Right cardiac atrium (tissue), 5 donors: ENCODE measurements at regions not wholly inside any gene's neighbourhood (a gene's known extent, or its start where the extent isn't known, plus 50 kb on each side); places are given as distances from the start of the nearest gene placed in this dataset.
"Not testable (repeated sequence)": the region's sequence is repeated elsewhere in the genome, so short reads cannot be mapped to it uniquely, and the experiment has no call there.

Source experiments
- ATAC-seq, 2 donors: fragments of 200-7000 bp; cut with Tn5 transposase; one replicate each; pipeline versions ENCODE4 v1.8.0 to v1.9.1; 2020; ENCODE audit warnings: moderate library complexity in 2 of 2, mild to moderate bottlenecking in 1 of 2
- DNase-seq, 3 donors: peaks; one replicate each; pipeline ENCODE4 v3.0.0-alpha.2; 2020
- H3K27ac ChIP-seq: one replicate; pipeline ENCODE4 v1.5.1; 2013; ENCODE audit warnings: mild to moderate bottlenecking, low read length, control low read depth, moderate library complexity
- H3K27me3 ChIP-seq: one replicate; pipeline ENCODE4 v1.6.1; 2013; ENCODE audit not compliant: control insufficient read depth, insufficient read depth
- H3K4me1 ChIP-seq: one replicate; pipeline ENCODE4 v1.6.1; 2013; ENCODE audit warnings: low read length; ENCODE audit not compliant: control insufficient read depth, insufficient read depth
- H3K4me3 ChIP-seq: one replicate; pipeline ENCODE4 v1.5.1; 2013; ENCODE audit warnings: low read length, control low read depth
- H3K9me3 ChIP-seq: one replicate; pipeline ENCODE4 v1.6.1; 2013; ENCODE audit warnings: low read length; ENCODE audit not compliant: control insufficient read depth
- WGBS: extraction: QIAGEN DNeasy Blood & Tissue Kit; methylation state at CpG from one replicate; pipeline ENCODE4 v1.1.7; 2013; 5-methylcytosine and 5-hydroxymethylcytosine counted together
- intact Hi-C, 4 donors: fragments of 100-400 bp; cut with DNase I; formaldehyde crosslinking; loops; one replicate each; pipeline versions ENCODE4 v1.11.0 to v1.14.0; 2022 to 2023
- donor health status: healthy with polysubstance abuse.
- donor health status: DM: no; HTN: yes; CAD: no.
- donor health status: DM: no; HTN: no; CAD: no.
- donor health status: DM: no; HTN: yes; CAD: no; lungs with severe emphysema.
- donor health status: DM: yes; HTN: yes; CAD: no.

- ATAC-seq: no peak
These were observed 339.7 kb upstream of the COL8A1 start for GRCh38 chr3:99298661-99299060.

GRCh38 chr3:99295836-99296235 lies 342.6 kb upstream of the COL8A1 start:
- H3K4me3 ChIP-seq: no peak overlapping the region
- 88% methylated on average over 1 of the region's 1 CpG for WGBS
- no peaks in the 10 kb centered on the region for H3K4me1 ChIP-seq
- no peaks in the 10 kb centered on the region for H3K9me3 ChIP-seq
- H3K27ac ChIP-seq: no peak overlapping the region
- ATAC-seq: no peak
- no peaks in the 10 kb centered on the region for H3K27me3 ChIP-seq
- no peak for DNase-seq
- intact Hi-C loops: no loop called here

More at GRCh38 chr3:99298661-99299060, 339.7 kb upstream of the COL8A1 start:
- Histone ChIP-seq H3K4me3 (no peak overlapping the region), H3K9me3 (no peaks in the 10 kb centered on the region), H3K27ac (no peak overlapping the region), H3K4me1 (no peaks in the 10 kb centered on the region), H3K27me3 (no peaks in the 10 kb centered on the region)
- intact Hi-C loops: no loop called here
- no peak for DNase-seq
- 92% methylated on average over 1 of the region's 1 CpG for WGBS

- H3K27ac ChIP-seq, intact Hi-C loops, H3K4me3 ChIP-seq, H3K9me3 ChIP-seq, H3K4me1 ChIP-seq, ATAC-seq, H3K27me3 ChIP-seq: not testable (repeated sequence)
- WGBS: 16% methylated on average over 8 of the region's 8 CpGs
- DNase-seq: peak in 1 of 3 donors; percentile 40
These were observed 344.3 kb upstream of the COL8A1 start for GRCh38 chr3:99294092-99294491.

- intact Hi-C loops: no loop called here
- WGBS: 60% methylated on average over 2 of the region's 2 CpGs
- no peak for ATAC-seq
These were observed 350.5 kb upstream of the COL8A1 start for GRCh38 chr3:99287876-99288275.

GRCh38 chr3:99286266-99286845 lies 352.0 kb upstream of the COL8A1 start:
- DNase-seq (no peak), ATAC-seq (no peak)
- Histone ChIP-seq H3K9me3 (no peaks in the 10 kb centered on the region), H3K4me1 (no peaks in the 10 kb centered on the region), H3K27ac (no peak overlapping the region), H3K4me3 (no peak overlapping the region), H3K27me3 (no peaks in the 10 kb centered on the region)
- intact Hi-C loops: no loop called here

More at GRCh38 chr3:99287876-99288275, 350.5 kb upstream of the COL8A1 start:
- H3K27ac ChIP-seq: no peak overlapping the region
- H3K27me3 ChIP-seq: no peaks in the 10 kb centered on the region
- H3K4me3 ChIP-seq: no peak overlapping the region
- no peaks in the 10 kb centered on the region for H3K9me3 ChIP-seq
- no peak for DNase-seq
- no peaks in the 10 kb centered on the region for H3K4me1 ChIP-seq

- H3K27ac ChIP-seq: peak overlapping the region; percentile 70
- intact Hi-C loops: no loop called here
- H3K4me1 ChIP-seq: no peaks in the 10 kb centered on the region
- H3K27me3 ChIP-seq: no peaks in the 10 kb centered on the region
- DNase-seq (peak; percentile 41 to 81 (median 55)), ATAC-seq (peak; percentile 85 to 98)
- H3K4me3 ChIP-seq: no peak overlapping the region
- WGBS: 61% methylated on average over 9 of the region's 9 CpGs
- no peaks in the 10 kb centered on the region for H3K9me3 ChIP-seq
These were observed 368.3 kb upstream of the DCBLD2 start for GRCh38 chr3:99269606-99270351.

GRCh38 chr3:99256788-99257187 lies 355.3 kb upstream of the DCBLD2 start:
- DNase-seq (no peak), ATAC-seq (no peak)
- H3K4me1 ChIP-seq: no peaks in the 10 kb centered on the region
- intact Hi-C loops: no loop called here
- no peak overlapping the region for H3K4me3 ChIP-seq
- WGBS: 91% methylated on average over 3 of the region's 3 CpGs
- H3K27me3 ChIP-seq: no peaks in the 10 kb centered on the region
- no peak overlapping the region for H3K27ac ChIP-seq
- no peaks in the 10 kb centered on the region for H3K9me3 ChIP-seq

- no peak overlapping the region for H3K4me3 ChIP-seq
- H3K27ac ChIP-seq: no peak overlapping the region
- intact Hi-C loops: no loop called here
- H3K9me3 ChIP-seq: no peaks in the 10 kb centered on the region
- ATAC-seq (no peak), DNase-seq (no peak)
- H3K27me3 ChIP-seq: no peaks in the 10 kb centered on the region
- H3K4me1 ChIP-seq: peaks cover 1% of the 10 kb centered on the region
- WGBS: 55% methylated on average over 2 of the region's 2 CpGs
These were observed 352.5 kb upstream of the DCBLD2 start for GRCh38 chr3:99253963-99254355.

- DNase-seq: peak in 2 of 3 donors; percentile 30 to 70
- Histone ChIP-seq H3K27me3 (no peaks in the 10 kb centered on the region), H3K4me1 (peaks cover 1% of the 10 kb centered on the region), H3K4me3 (no peak overlapping the region), H3K9me3 (no peaks in the 10 kb centered on the region), H3K27ac (no peak overlapping the region)
- intact Hi-C loops: no loop called here
- peak; percentile 43 to 71 for ATAC-seq
- 52% methylated on average over 1 of the region's 1 CpG for WGBS
These were observed 349.4 kb upstream of the DCBLD2 start for GRCh38 chr3:99250821-99251355.

GRCh38 chr3:99250272-99250671 lies 348.8 kb upstream of the DCBLD2 start:
- DNase-seq (no peak), ATAC-seq (no peak)
- Histone ChIP-seq H3K4me3 (no peak overlapping the region), H3K9me3 (no peaks in the 10 kb centered on the region), H3K4me1 (peaks cover 1% of the 10 kb centered on the region), H3K27me3 (no peaks in the 10 kb centered on the region), H3K27ac (no peak overlapping the region)
- WGBS: 89% methylated on average over 4 of the region's 4 CpGs
- intact Hi-C loops: no loop called here

- no peaks in the 10 kb centered on the region for H3K27me3 ChIP-seq
- DNase-seq (no peak), ATAC-seq (no peak)
- H3K27ac ChIP-seq: no peak overlapping the region
- peaks cover 1% of the 10 kb centered on the region for H3K4me1 ChIP-seq
- no peaks in the 10 kb centered on the region for H3K9me3 ChIP-seq
- H3K4me3 ChIP-seq: no peak overlapping the region
- WGBS: 93% methylated on average over 6 of the region's 6 CpGs
- intact Hi-C loops: no loop called here
These were observed 348.1 kb upstream of the DCBLD2 start for GRCh38 chr3:99249627-99250026.
